ENCODE measurements at regions not wholly inside any gene's neighbourhood (a gene's known extent, or its start where the extent isn't known, plus 50 kb on each side); places are given as distances from the start of the nearest gene placed in this dataset.

GRCh38 chr16:86285421-86285820 lies 224.9 kb upstream of the FOXF1 start:
- no peak overlapping the region for H3K4me3 ChIP-seq (ENCODE audit: insufficient read depth, low read depth, low read length, poor library complexity, severe bottlenecking)

GRCh38 chr16:86285938-86286921 lies 224.1 kb upstream of the FOXF1 start:
- H3K27ac ChIP-seq (ENCODE audit: insufficient read depth, low read length, poor library complexity, severe bottlenecking): no peak overlapping the region
- no peaks in the 10 kb centered on the region for H3K4me1 ChIP-seq (ENCODE audit: control insufficient read depth, insufficient read depth, low read length, poor library complexity, severe bottlenecking)
- no peak for DNase-seq
- no peaks in the 10 kb centered on the region for H3K36me3 ChIP-seq (ENCODE audit: control insufficient read depth, insufficient read depth, low read length)
- H3K27me3 ChIP-seq (replicated peaks; ENCODE audit: control insufficient read depth, insufficient read depth, low read length, poor library complexity, severe bottlenecking): peaks cover 14% of the 10 kb centered on the region
- no peak overlapping the region for H3K4me3 ChIP-seq (ENCODE audit: insufficient read depth, low read depth, low read length, poor library complexity, severe bottlenecking)
- no peaks in the 10 kb centered on the region for H3K9me3 ChIP-seq (ENCODE audit: control insufficient read depth, low read length)

More at GRCh38 chr16:86285421-86285820, 224.9 kb upstream of the FOXF1 start:
- Histone ChIP-seq H3K4me1 (ENCODE audit: control insufficient read depth, insufficient read depth, low read length, poor library complexity, severe bottlenecking) (no peaks in the 10 kb centered on the region), H3K36me3 (ENCODE audit: control insufficient read depth, insufficient read depth, low read length) (no peaks in the 10 kb centered on the region), H3K9me3 (ENCODE audit: control insufficient read depth, low read length) (no peaks in the 10 kb centered on the region), H3K27ac (ENCODE audit: insufficient read depth, low read length, poor library complexity, severe bottlenecking) (no peak overlapping the region), H3K27me3 (replicated peaks; ENCODE audit: control insufficient read depth, insufficient read depth, low read length, poor library complexity, severe bottlenecking) (peaks cover 14% of the 10 kb centered on the region)
- DNase-seq: no peak

GRCh38 chr16:86286991-86287663 lies 223.2 kb upstream of the FOXF1 start:
- no peak for DNase-seq
- H3K9me3 ChIP-seq (ENCODE audit: control insufficient read depth, low read length): no peaks in the 10 kb centered on the region
- H3K27ac ChIP-seq (ENCODE audit: insufficient read depth, low read length, poor library complexity, severe bottlenecking): no peak overlapping the region
- H3K27me3 ChIP-seq (replicated peaks; ENCODE audit: control insufficient read depth, insufficient read depth, low read length, poor library complexity, severe bottlenecking): peaks cover 14% of the 10 kb centered on the region
- H3K4me1 ChIP-seq (ENCODE audit: control insufficient read depth, insufficient read depth, low read length, poor library complexity, severe bottlenecking): no peaks in the 10 kb centered on the region
- H3K36me3 ChIP-seq (ENCODE audit: control insufficient read depth, insufficient read depth, low read length): no peaks in the 10 kb centered on the region
- no peak overlapping the region for H3K4me3 ChIP-seq (ENCODE audit: insufficient read depth, low read depth, low read length, poor library complexity, severe bottlenecking)

GRCh38 chr16:86287664-86288201 lies 222.6 kb upstream of the FOXF1 start:
- no peak overlapping the region for H3K27ac ChIP-seq (ENCODE audit: insufficient read depth, low read length, poor library complexity, severe bottlenecking)
- H3K27me3 ChIP-seq (replicated peaks; ENCODE audit: control insufficient read depth, insufficient read depth, low read length, poor library complexity, severe bottlenecking): peaks cover 14% of the 10 kb centered on the region
- DNase-seq: no peak
- H3K9me3 ChIP-seq (ENCODE audit: control insufficient read depth, low read length): no peaks in the 10 kb centered on the region
- H3K4me3 ChIP-seq (ENCODE audit: insufficient read depth, low read depth, low read length, poor library complexity, severe bottlenecking): no peak overlapping the region
- no peaks in the 10 kb centered on the region for H3K36me3 ChIP-seq (ENCODE audit: control insufficient read depth, insufficient read depth, low read length)
- no peaks in the 10 kb centered on the region for H3K4me1 ChIP-seq (ENCODE audit: control insufficient read depth, insufficient read depth, low read length, poor library complexity, severe bottlenecking)

GRCh38 chr16:86288716-86289294 lies 221.5 kb upstream of the FOXF1 start:
- Histone ChIP-seq H3K27me3 (replicated peaks; ENCODE audit: control insufficient read depth, insufficient read depth, low read length, poor library complexity, severe bottlenecking) (peaks cover 14% of the 10 kb centered on the region), H3K9me3 (ENCODE audit: control insufficient read depth, low read length) (no peaks in the 10 kb centered on the region), H3K36me3 (ENCODE audit: control insufficient read depth, insufficient read depth, low read length) (no peaks in the 10 kb centered on the region), H3K27ac (ENCODE audit: insufficient read depth, low read length, poor library complexity, severe bottlenecking) (no peak overlapping the region), H3K4me1 (ENCODE audit: control insufficient read depth, insufficient read depth, low read length, poor library complexity, severe bottlenecking) (no peaks in the 10 kb centered on the region), H3K4me3 (ENCODE audit: insufficient read depth, low read depth, low read length, poor library complexity, severe bottlenecking) (no peak overlapping the region)
- no peak for DNase-seq

- no peaks in the 10 kb centered on the region for H3K36me3 ChIP-seq (ENCODE audit: control insufficient read depth, insufficient read depth, low read length)
- H3K27ac ChIP-seq (ENCODE audit: insufficient read depth, low read length, poor library complexity, severe bottlenecking): no peak overlapping the region
- no peaks in the 10 kb centered on the region for H3K9me3 ChIP-seq (ENCODE audit: control insufficient read depth, low read length)
- H3K4me1 ChIP-seq (ENCODE audit: control insufficient read depth, insufficient read depth, low read length, poor library complexity, severe bottlenecking): no peaks in the 10 kb centered on the region
- no peak overlapping the region for H3K4me3 ChIP-seq (ENCODE audit: insufficient read depth, low read depth, low read length, poor library complexity, severe bottlenecking)
- peaks cover 14% of the 10 kb centered on the region for H3K27me3 ChIP-seq (replicated peaks; ENCODE audit: control insufficient read depth, insufficient read depth, low read length, poor library complexity, severe bottlenecking)
- DNase-seq: no peak
Observed at GRCh38 chr16:86289304-86289703, 221.0 kb upstream of the FOXF1 start.

- no peak overlapping the region for H3K4me3 ChIP-seq (ENCODE audit: insufficient read depth, low read depth, low read length, poor library complexity, severe bottlenecking)
- H3K27me3 ChIP-seq (replicated peaks; ENCODE audit: control insufficient read depth, insufficient read depth, low read length, poor library complexity, severe bottlenecking): peaks cover 10% of the 10 kb centered on the region
- H3K9me3 ChIP-seq (ENCODE audit: control insufficient read depth, low read length): no peaks in the 10 kb centered on the region
- H3K27ac ChIP-seq (ENCODE audit: insufficient read depth, low read length, poor library complexity, severe bottlenecking): no peak overlapping the region
- no peak for DNase-seq
- no peaks in the 10 kb centered on the region for H3K4me1 ChIP-seq (ENCODE audit: control insufficient read depth, insufficient read depth, low read length, poor library complexity, severe bottlenecking)
- no peaks in the 10 kb centered on the region for H3K36me3 ChIP-seq (ENCODE audit: control insufficient read depth, insufficient read depth, low read length)
Observed at GRCh38 chr16:86289907-86290306, 220.4 kb upstream of the FOXF1 start.

GRCh38 chr16:86291491-86291890 lies 218.8 kb upstream of the FOXF1 start:
- no peak for DNase-seq
- Histone ChIP-seq H3K36me3 (ENCODE audit: control insufficient read depth, insufficient read depth, low read length) (no peaks in the 10 kb centered on the region), H3K27me3 (replicated peaks; ENCODE audit: control insufficient read depth, insufficient read depth, low read length, poor library complexity, severe bottlenecking) (peaks cover 11% of the 10 kb centered on the region), H3K27ac (ENCODE audit: insufficient read depth, low read length, poor library complexity, severe bottlenecking) (no peak overlapping the region), H3K4me3 (ENCODE audit: insufficient read depth, low read depth, low read length, poor library complexity, severe bottlenecking) (no peak overlapping the region), H3K9me3 (ENCODE audit: control insufficient read depth, low read length) (no peaks in the 10 kb centered on the region), H3K4me1 (ENCODE audit: control insufficient read depth, insufficient read depth, low read length, poor library complexity, severe bottlenecking) (no peaks in the 10 kb centered on the region)

GRCh38 chr16:86292171-86292775 lies 218.1 kb upstream of the FOXF1 start:
- H3K36me3 ChIP-seq (ENCODE audit: control insufficient read depth, insufficient read depth, low read length): no peaks in the 10 kb centered on the region
- H3K9me3 ChIP-seq (ENCODE audit: control insufficient read depth, low read length): no peaks in the 10 kb centered on the region
- peaks cover 13% of the 10 kb centered on the region for H3K27me3 ChIP-seq (replicated peaks; ENCODE audit: control insufficient read depth, insufficient read depth, low read length, poor library complexity, severe bottlenecking)
- no peak overlapping the region for H3K27ac ChIP-seq (ENCODE audit: insufficient read depth, low read length, poor library complexity, severe bottlenecking)
- H3K4me3 ChIP-seq (ENCODE audit: insufficient read depth, low read depth, low read length, poor library complexity, severe bottlenecking): no peak overlapping the region
- H3K4me1 ChIP-seq (ENCODE audit: control insufficient read depth, insufficient read depth, low read length, poor library complexity, severe bottlenecking): no peaks in the 10 kb centered on the region
- no peak for DNase-seq
